Mesodermal cell (in vitro differentiated cells): ENCODE measurements at regions not wholly inside any gene's neighbourhood (a gene's known extent, or its start where the extent isn't known, plus 50 kb on each side); places are given as distances from the start of the nearest gene placed in this dataset.
"Not testable (repeated sequence)": the region's sequence is repeated elsewhere in the genome, so short reads cannot be mapped to it uniquely, and the experiment has no call there.

Experiments used
- H3K27ac ChIP-seq: 2 replicates; pipeline ENCODE4 v1.7.0; 2013; ENCODE audit warnings: mild to moderate bottlenecking, low read depth, low read length, moderate library complexity; ENCODE audit not compliant: severe bottlenecking
- H3K36me3 ChIP-seq: 2 replicates; pipeline ENCODE4 v1.7.1; 2013; ENCODE audit warnings: mild to moderate bottlenecking, low read length, moderate library complexity; ENCODE audit not compliant: control insufficient read depth, insufficient read depth
- H3K4me1 ChIP-seq: one replicate; pipeline ENCODE4 v1.7.1; 2013; ENCODE audit warnings: mild to moderate bottlenecking, low read length; ENCODE audit not compliant: insufficient read depth, control insufficient read depth, poor library complexity, severe bottlenecking
- H3K4me3 ChIP-seq: 2 replicates; pipeline ENCODE4 v1.7.0; 2013; ENCODE audit warnings: low read length, control low read depth, mild to moderate bottlenecking; ENCODE audit not compliant: insufficient read depth, poor library complexity, severe bottlenecking; ENCODE audit errors: extremely low read depth
- H3K9me3 ChIP-seq: 2 replicates; pipeline ENCODE4 v1.7.1; 2013; ENCODE audit warnings: mild to moderate bottlenecking, low read length, moderate library complexity; ENCODE audit not compliant: control insufficient read depth
- WGBS, 2 experiments: methylation state at CpG; one replicate each; pipeline ENCODE4 v1.1.5; 2013; ENCODE audit warnings: missing lambda C conversion rate in 2 of 2; ENCODE audit not compliant: insufficient coverage in 2 of 2; 5-methylcytosine and 5-hydroxymethylcytosine counted together

- not testable (repeated sequence) for H3K4me1 ChIP-seq, H3K27ac ChIP-seq, H3K36me3 ChIP-seq, H3K4me3 ChIP-seq, H3K9me3 ChIP-seq
- WGBS, 2 experiments = 60% methylated on average over 2 of the region's 5 CpGs; no CpG with 5 or more reads in 1 of the 2 experiments
Observed at GRCh38 chr5:1598950-1599737, 75.4 kb upstream of the LPCAT1 start.

- H3K36me3 ChIP-seq, H3K27ac ChIP-seq, H3K9me3 ChIP-seq, H3K4me1 ChIP-seq: not testable (repeated sequence)
- peak overlapping the region; percentile 21 for H3K4me3 ChIP-seq
- WGBS, 2 experiments = no CpG with 5 or more reads among the region's 3 CpGs
Observed at GRCh38 chr5:1597093-1597473, 73.3 kb upstream of the LPCAT1 start.

GRCh38 chr5:1596462-1597092 is 72.8 kb upstream of the LPCAT1 start:
- H3K4me1 ChIP-seq, H3K36me3 ChIP-seq, H3K9me3 ChIP-seq, H3K27ac ChIP-seq: not testable (repeated sequence)
- WGBS, 2 experiments = no CpG with 5 or more reads among the region's 8 CpGs
- peak overlapping the region; percentile 21 for H3K4me3 ChIP-seq

GRCh38 chr5:1594357-1595106 is 70.8 kb upstream of the LPCAT1 start:
- Histone ChIP-seq H3K36me3 (peaks cover 13% of the 10 kb centered on the region), H3K27ac (no peak overlapping the region), H3K4me3 (peak overlapping the region; percentile 63), H3K9me3 (no peaks in the 10 kb centered on the region), H3K4me1 (no peaks in the 10 kb centered on the region)
- 13 to 16% methylated on average over 57 to 65 of the region's 78 CpGs for WGBS, 2 experiments

- Histone ChIP-seq H3K27ac (no peak overlapping the region), H3K4me1 (no peaks in the 10 kb centered on the region), H3K9me3 (no peaks in the 10 kb centered on the region), H3K4me3 (peak overlapping the region; percentile 63), H3K36me3 (peaks cover 18% of the 10 kb centered on the region)
- 1 to 7% methylated on average over 19 to 26 of the region's 32 CpGs for WGBS, 2 experiments
Observed at GRCh38 chr5:1593903-1594356, 70.2 kb upstream of the LPCAT1 start.

- WGBS, 2 experiments = 95 to 98% methylated on average over 11 to 15 of the region's 17 CpGs
- not testable (repeated sequence) for H3K9me3 ChIP-seq, H3K4me1 ChIP-seq, H3K27ac ChIP-seq, H3K4me3 ChIP-seq
- H3K36me3 ChIP-seq = peaks cover 53% of the 10 kb centered on the region
Observed at GRCh38 chr5:1588071-1588694, 64.4 kb upstream of the LPCAT1 start.

- 95 to 96% methylated on average over 6 to 14 of the region's 15 CpGs for WGBS, 2 experiments
- H3K4me3 ChIP-seq, H3K27ac ChIP-seq, H3K4me1 ChIP-seq, H3K9me3 ChIP-seq: not testable (repeated sequence)
- peaks cover 50% of the 10 kb centered on the region for H3K36me3 ChIP-seq
Observed at GRCh38 chr5:1583081-1583875, 59.5 kb upstream of the LPCAT1 start.

GRCh38 chr5:1579389-1579788 is 55.6 kb upstream of the LPCAT1 start:
- H3K9me3 ChIP-seq = not testable (repeated sequence)
- peaks cover 37% of the 10 kb centered on the region for H3K36me3 ChIP-seq
- 93 to 100% methylated on average over 2 to 3 of the region's 5 CpGs for WGBS, 2 experiments

GRCh38 chr5:1576851-1577250 is 53.1 kb upstream of the LPCAT1 start:
- H3K36me3 ChIP-seq = peaks cover 39% of the 10 kb centered on the region
- not testable (repeated sequence) for H3K4me1 ChIP-seq, H3K27ac ChIP-seq, H3K4me3 ChIP-seq, H3K9me3 ChIP-seq
- WGBS, 2 experiments = 100% methylated on average over 1 of the region's 7 CpGs

More at GRCh38 chr5:1579389-1579788, 55.6 kb upstream of the LPCAT1 start:
- H3K27ac ChIP-seq, H3K4me1 ChIP-seq, H3K4me3 ChIP-seq: not testable (repeated sequence)
